ENCODE measurements at regions not wholly inside any gene's neighbourhood (a gene's known extent, or its start where the extent isn't known, plus 50 kb on each side); places are given as distances from the start of the nearest gene placed in this dataset.

GRCh38 chr3:117255736-117256135, 546.2 kb downstream of the TUSC7 start:
- no peak overlapping the region for H3K4me3 ChIP-seq
- H3K27ac ChIP-seq, result no peak overlapping the region
- H3K27me3 ChIP-seq, result no peaks in the 10 kb centered on the region
- no peak for TF ChIP-seq POLR2A (IDR thresholded peaks at IDR 0.05)
- TF ChIP-seq, protein P1, sequence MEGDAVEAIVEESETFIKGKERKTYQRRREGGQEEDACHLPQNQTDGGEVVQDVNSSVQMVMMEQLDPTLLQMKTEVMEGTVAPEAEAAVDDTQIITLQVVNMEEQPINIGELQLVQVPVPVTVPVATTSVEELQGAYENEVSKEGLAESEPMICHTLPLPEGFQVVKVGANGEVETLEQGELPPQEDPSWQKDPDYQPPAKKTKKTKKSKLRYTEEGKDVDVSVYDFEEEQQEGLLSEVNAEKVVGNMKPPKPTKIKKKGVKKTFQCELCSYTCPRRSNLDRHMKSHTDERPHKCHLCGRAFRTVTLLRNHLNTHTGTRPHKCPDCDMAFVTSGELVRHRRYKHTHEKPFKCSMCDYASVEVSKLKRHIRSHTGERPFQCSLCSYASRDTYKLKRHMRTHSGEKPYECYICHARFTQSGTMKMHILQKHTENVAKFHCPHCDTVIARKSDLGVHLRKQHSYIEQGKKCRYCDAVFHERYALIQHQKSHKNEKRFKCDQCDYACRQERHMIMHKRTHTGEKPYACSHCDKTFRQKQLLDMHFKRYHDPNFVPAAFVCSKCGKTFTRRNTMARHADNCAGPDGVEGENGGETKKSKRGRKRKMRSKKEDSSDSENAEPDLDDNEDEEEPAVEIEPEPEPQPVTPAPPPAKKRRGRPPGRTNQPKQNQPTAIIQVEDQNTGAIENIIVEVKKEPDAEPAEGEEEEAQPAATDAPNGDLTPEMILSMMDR (IDR thresholded peaks at IDR 0.05), result no peak
- no peaks in the 10 kb centered on the region for H3K36me3 ChIP-seq
- intact Hi-C loops (cut with DNase I), result no loop called here
- WGBS, 2 donors, result 84 to 90% methylated on average over 1 of the region's 1 CpG
- no peaks in the 10 kb centered on the region for H3K4me1 ChIP-seq
- H3K9me3 ChIP-seq, result no peaks in the 10 kb centered on the region
- DNase-seq, result no peak

GRCh38 chr3:117261983-117262421, 552.4 kb downstream of the TUSC7 start:
- H3K36me3 ChIP-seq, result no peaks in the 10 kb centered on the region
- no peak overlapping the region for H3K27ac ChIP-seq
- 25 to 53% methylated on average over 2 of the region's 2 CpGs for WGBS, 2 donors
- no peak for TF ChIP-seq POLR2A (IDR thresholded peaks at IDR 0.05)
- TF ChIP-seq, protein P1 (IDR thresholded peaks at IDR 0.05), result no peak
- no peaks in the 10 kb centered on the region for H3K9me3 ChIP-seq
- H3K4me3 ChIP-seq, result no peak overlapping the region
- no peak for DNase-seq
- H3K4me1 ChIP-seq, result no peaks in the 10 kb centered on the region
- intact Hi-C loops (cut with DNase I), result no loop called here
- no peaks in the 10 kb centered on the region for H3K27me3 ChIP-seq

- no peaks in the 10 kb centered on the region for H3K4me1 ChIP-seq
- no peak for DNase-seq
- intact Hi-C loops (cut with DNase I), result no loop called here
- TF ChIP-seq, protein P1 (IDR thresholded peaks at IDR 0.05), result no peak
- TF ChIP-seq POLR2A (IDR thresholded peaks at IDR 0.05), result no peak
- no peaks in the 10 kb centered on the region for H3K27me3 ChIP-seq
- no peaks in the 10 kb centered on the region for H3K36me3 ChIP-seq
- no peak overlapping the region for H3K4me3 ChIP-seq
- no peak overlapping the region for H3K27ac ChIP-seq
- no peaks in the 10 kb centered on the region for H3K9me3 ChIP-seq
- 52 to 67% methylated on average over 3 of the region's 3 CpGs for WGBS, 2 donors
Observed at GRCh38 chr3:117263270-117263669, 553.7 kb downstream of the TUSC7 start.

DNA sequence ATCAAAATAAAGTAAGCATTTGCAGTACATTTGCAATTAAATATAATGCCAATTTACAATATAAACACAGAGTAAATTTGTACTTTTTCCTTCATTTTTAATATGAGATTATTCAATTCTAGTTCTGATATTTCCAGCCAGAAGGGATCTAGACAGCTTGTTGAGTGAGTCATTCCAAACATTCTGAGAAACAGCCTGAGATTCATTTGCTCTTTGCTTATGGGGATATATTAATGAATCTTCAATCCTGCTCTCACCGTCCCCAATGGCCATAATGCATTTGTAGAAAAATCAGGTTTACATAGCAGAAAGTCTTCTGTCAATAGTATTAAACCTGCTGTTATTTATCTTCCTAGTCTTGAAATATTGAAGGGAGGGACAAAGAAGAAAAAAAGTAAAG, 554.2 kb downstream of the TUSC7 start:
- TF ChIP-seq, protein P1 (IDR thresholded peaks at IDR 0.05), result no peak
- TF ChIP-seq POLR2A (IDR thresholded peaks at IDR 0.05), result no peak
- Histone ChIP-seq H3K9me3 (no peaks in the 10 kb centered on the region), H3K27me3 (no peaks in the 10 kb centered on the region), H3K36me3 (no peaks in the 10 kb centered on the region), H3K4me1 (no peaks in the 10 kb centered on the region), H3K27ac (no peak overlapping the region), H3K4me3 (no peak overlapping the region)
- DNase-seq, result no peak
- 37 to 38% methylated on average over 1 of the region's 1 CpG for WGBS, 2 donors
- intact Hi-C loops (cut with DNase I), result no loop called here

GRCh38 chr3:117264204-117264994, 554.8 kb downstream of the TUSC7 start:
- H3K4me1 ChIP-seq, result no peaks in the 10 kb centered on the region
- no peak for DNase-seq
- TF ChIP-seq, protein P1 (IDR thresholded peaks at IDR 0.05), result no peak
- TF ChIP-seq POLR2A (IDR thresholded peaks at IDR 0.05), result no peak
- no peaks in the 10 kb centered on the region for H3K9me3 ChIP-seq
- H3K27ac ChIP-seq, result no peak overlapping the region
- no peak overlapping the region for H3K4me3 ChIP-seq
- no peaks in the 10 kb centered on the region for H3K36me3 ChIP-seq
- no peaks in the 10 kb centered on the region for H3K27me3 ChIP-seq
- intact Hi-C loops (cut with DNase I), result no loop called here
- WGBS, 2 donors, result 64 to 66% methylated on average over 2 of the region's 2 CpGs
